ENCODE measurements at regions not wholly inside any gene's neighbourhood (a gene's known extent, or its start where the extent isn't known, plus 50 kb on each side); places are given as distances from the start of the nearest gene placed in this dataset.
A peak's percentile ranks its signal among the peaks of the same experiment; 100 is the strongest.

DNA sequence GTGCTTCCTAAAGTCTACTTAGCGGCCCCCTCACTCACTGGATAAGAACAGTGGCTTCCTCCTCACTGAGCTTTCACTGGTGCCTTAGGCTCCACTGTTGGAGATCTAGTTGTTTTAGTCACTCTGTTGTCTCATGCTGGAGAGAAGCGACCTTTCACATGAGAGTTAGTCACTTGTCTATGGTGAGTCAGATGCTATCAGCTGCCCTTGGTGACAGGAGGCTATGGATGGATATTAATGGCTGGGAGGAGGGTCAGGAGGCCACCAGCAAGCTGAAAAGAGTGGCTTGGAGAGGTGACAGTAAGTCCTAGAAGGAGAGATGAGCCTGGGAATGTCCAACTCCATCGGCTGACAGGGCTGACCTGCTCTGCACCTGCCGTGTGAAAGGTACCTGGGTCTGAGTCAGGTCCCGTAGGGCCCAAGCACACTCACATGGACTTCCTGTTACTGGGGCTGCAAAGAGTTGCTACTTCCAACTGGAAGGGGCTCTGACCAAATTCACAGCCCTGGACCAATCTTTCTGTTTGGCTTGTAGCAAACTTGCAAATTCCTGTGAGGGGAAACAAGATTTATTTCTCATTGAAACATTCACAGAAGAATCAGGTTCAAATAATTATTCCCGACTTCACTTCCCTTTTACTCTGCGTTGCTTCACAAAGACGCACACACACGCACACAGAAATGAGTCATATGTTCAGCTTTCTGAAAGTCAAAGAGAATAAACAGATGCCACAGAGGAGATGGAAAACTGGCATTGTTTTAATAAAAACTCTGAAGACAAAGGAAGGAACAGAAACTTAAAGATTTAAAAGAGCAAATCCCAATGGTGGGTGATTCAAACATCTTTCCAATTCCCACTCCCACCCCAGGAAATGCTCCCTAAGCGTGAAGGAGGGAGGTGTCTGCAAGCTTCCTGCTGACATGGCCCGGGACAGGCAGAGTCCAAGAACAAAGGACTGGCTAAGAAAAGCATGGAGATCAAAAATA lies 203.5 kb upstream of the TWIST2 start:
- H3K4me3 Mint-ChIP-seq: no peak overlapping the region
- DNase-seq (ENCODE audit: low spot score): peak; percentile 9

DNA sequence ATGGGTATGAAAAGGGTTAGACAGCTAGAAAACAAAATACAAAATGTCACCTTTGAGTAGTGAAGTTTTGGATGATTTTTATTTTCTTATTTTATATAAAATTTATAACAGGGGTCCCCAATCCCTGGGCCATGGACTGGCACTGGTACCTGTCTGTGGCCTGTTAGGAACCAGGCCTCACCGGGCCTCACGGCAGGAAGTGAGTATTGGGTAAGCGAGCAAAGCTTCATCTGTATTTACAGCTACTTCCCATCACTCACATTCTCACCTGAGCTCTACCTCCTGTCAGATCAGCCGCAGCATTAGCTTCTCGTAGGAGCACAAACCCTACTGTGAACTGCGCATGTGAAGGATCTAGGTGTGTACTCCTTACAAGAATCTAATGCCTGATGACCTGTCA lies 202.8 kb upstream of the TWIST2 start:
- no peak for DNase-seq (ENCODE audit: low spot score)
- H3K36me3 Mint-ChIP-seq (ENCODE audit: low read depth): no peaks in the 10 kb centered on the region
- peaks cover 5% of the 10 kb centered on the region for H3K4me1 Mint-ChIP-seq (ENCODE audit: low read depth)
- no peak overlapping the region for H3K4me3 Mint-ChIP-seq
- H3K27me3 Mint-ChIP-seq (ENCODE audit: low read depth): no peaks in the 10 kb centered on the region
- no peak overlapping the region for H3K27ac Mint-ChIP-seq
- no peaks in the 10 kb centered on the region for H3K9me3 Mint-ChIP-seq

More for the DNA sequence above, 203.5 kb upstream of the TWIST2 start:
- Mint-ChIP-seq H3K36me3 (ENCODE audit: low read depth) (no peaks in the 10 kb centered on the region), H3K27me3 (ENCODE audit: low read depth) (no peaks in the 10 kb centered on the region), H3K4me1 (ENCODE audit: low read depth) (peaks cover 5% of the 10 kb centered on the region), H3K27ac (no peak overlapping the region), H3K9me3 (no peaks in the 10 kb centered on the region)

DNA sequence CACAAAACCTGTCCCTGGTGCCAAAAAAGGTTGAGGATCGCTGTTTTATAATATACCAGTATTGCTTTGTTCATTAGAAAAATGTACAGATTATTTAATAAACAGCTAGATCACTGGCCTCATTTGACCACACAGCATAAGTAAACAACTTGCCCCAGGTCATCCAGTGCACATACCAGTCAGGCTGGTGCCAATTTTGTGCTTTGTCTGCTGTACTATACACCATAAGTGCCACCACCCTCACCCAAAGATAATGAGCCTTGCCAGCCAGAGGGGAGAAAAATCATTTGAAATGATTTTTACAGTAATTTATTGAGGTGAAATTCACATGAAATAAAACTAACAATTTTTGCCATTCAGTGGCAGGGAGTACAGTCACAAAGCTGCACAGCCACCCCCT lies 202.2 kb upstream of the TWIST2 start:
- DNase-seq (ENCODE audit: low spot score): no peak
- H3K27ac Mint-ChIP-seq: no peak overlapping the region
- peaks cover 5% of the 10 kb centered on the region for H3K4me1 Mint-ChIP-seq (ENCODE audit: low read depth)
- no peaks in the 10 kb centered on the region for H3K36me3 Mint-ChIP-seq (ENCODE audit: low read depth)
- no peak overlapping the region for H3K4me3 Mint-ChIP-seq
- H3K9me3 Mint-ChIP-seq: no peaks in the 10 kb centered on the region
- H3K27me3 Mint-ChIP-seq (ENCODE audit: low read depth): no peaks in the 10 kb centered on the region

DNA sequence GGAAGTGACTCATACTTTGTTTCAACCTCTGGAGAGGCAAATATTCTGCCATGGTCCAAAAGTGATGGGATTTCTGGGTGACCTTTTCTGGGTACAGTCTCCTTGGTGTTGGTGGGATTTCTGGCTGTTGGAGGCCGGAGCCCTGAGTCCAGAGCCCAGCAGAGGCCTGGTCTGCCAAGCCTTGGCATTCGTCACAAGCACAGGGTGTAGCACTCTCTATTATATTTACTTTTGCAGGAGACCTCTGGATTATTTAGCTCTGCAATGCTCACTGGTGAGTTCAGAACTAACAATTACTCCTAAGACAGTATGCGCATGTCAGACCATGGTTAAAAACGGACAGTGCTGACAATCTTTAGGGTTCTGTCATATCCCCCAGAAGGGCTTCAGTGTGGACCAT lies 201.6 kb upstream of the TWIST2 start:
- no peaks in the 10 kb centered on the region for H3K27me3 Mint-ChIP-seq (ENCODE audit: low read depth)
- H3K4me1 Mint-ChIP-seq (ENCODE audit: low read depth): peaks cover 5% of the 10 kb centered on the region
- DNase-seq (ENCODE audit: low spot score): no peak
- H3K36me3 Mint-ChIP-seq (ENCODE audit: low read depth): no peaks in the 10 kb centered on the region
- H3K27ac Mint-ChIP-seq: no peak overlapping the region
- no peak overlapping the region for H3K4me3 Mint-ChIP-seq
- H3K9me3 Mint-ChIP-seq: no peaks in the 10 kb centered on the region

DNA sequence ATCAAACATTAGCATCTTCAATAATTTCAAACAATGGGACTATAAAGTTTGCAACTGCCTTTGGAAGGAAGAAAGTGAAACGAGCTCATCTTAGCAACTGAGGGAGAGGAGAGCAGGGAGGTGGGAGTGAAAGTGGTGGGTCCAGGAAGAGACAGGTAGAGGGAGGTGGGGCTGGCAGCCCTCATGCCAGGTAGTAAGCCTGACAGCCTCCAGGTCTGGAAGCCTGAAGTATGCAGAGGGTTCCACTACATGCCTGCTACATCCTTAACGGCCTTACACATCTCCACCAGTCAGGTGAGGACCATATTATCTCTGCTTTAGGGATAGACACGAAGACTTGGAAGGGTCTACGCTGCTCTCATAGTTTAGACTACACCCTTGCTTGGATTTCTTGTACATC lies 201.1 kb upstream of the TWIST2 start:
- no peaks in the 10 kb centered on the region for H3K36me3 Mint-ChIP-seq (ENCODE audit: low read depth)
- no peaks in the 10 kb centered on the region for H3K9me3 Mint-ChIP-seq

DNA sequence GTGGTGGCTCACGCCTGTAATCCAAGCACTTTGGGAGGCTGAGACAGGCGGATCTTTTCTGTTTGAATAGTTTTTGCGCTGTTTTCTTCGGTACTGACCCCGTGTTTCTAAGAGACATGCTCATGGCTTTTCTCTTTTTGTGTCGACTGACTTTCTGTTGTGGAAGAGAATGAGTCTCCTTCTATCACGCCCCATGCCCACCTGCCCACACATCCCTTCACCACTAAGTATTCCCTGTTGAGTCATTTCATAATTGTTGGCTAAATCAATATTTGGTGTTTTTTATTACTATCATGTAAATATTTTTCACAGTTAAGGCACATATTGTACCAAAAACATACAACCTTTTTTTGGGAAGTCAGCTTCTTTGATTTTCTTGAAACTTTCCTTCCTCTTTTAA lies 198.8 kb upstream of the TWIST2 start:
- Mint-ChIP-seq H3K4me1 (ENCODE audit: low read depth) (peaks cover 2% of the 10 kb centered on the region), H3K36me3 (ENCODE audit: low read depth) (no peaks in the 10 kb centered on the region), H3K4me3 (no peak overlapping the region), H3K27ac (no peak overlapping the region), H3K27me3 (ENCODE audit: low read depth) (no peaks in the 10 kb centered on the region), H3K9me3 (no peaks in the 10 kb centered on the region)
- no peak for DNase-seq (ENCODE audit: low spot score)

More for the DNA sequence above, 201.1 kb upstream of the TWIST2 start:
- H3K27ac Mint-ChIP-seq: no peak overlapping the region
- DNase-seq (ENCODE audit: low spot score): no peak
- H3K4me3 Mint-ChIP-seq: no peak overlapping the region
- H3K4me1 Mint-ChIP-seq (ENCODE audit: low read depth): peaks cover 5% of the 10 kb centered on the region
- H3K27me3 Mint-ChIP-seq (ENCODE audit: low read depth): no peaks in the 10 kb centered on the region

DNA sequence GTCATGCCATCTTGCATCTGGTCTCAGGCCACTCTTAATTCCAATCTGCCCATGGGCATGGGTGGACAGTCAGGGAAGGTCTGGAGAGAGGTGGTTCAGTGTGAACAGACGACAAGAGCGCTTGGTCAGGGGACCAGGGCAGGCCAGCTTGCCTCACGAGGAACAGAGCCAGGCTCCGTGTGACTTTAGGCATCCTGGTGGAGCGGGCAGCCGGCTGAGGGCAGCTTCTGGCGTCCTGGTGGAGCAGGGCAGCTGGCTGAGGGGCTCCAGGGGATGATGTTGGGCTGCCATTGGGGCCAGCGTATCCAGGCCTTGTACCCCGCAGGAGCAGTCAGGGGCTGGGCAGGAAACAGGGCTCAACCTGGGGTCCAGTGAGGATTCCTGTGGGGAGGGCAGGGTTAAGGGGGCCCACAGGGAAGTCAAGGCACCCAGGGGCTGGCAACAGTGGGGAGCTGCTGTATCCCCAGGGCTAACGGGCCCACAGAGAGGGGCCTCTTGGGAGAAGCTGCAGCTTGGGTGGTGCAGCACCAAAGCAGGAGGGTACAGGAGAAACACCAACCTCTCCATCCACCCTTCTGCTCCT lies 197.9 kb upstream of the TWIST2 start:
- Mint-ChIP-seq H3K4me1 (ENCODE audit: low read depth) (no peaks in the 10 kb centered on the region), H3K27ac (no peak overlapping the region), H3K27me3 (ENCODE audit: low read depth) (no peaks in the 10 kb centered on the region), H3K36me3 (ENCODE audit: low read depth) (no peaks in the 10 kb centered on the region), H3K4me3 (no peak overlapping the region), H3K9me3 (no peaks in the 10 kb centered on the region)
- no peak for DNase-seq (ENCODE audit: low spot score)

DNA sequence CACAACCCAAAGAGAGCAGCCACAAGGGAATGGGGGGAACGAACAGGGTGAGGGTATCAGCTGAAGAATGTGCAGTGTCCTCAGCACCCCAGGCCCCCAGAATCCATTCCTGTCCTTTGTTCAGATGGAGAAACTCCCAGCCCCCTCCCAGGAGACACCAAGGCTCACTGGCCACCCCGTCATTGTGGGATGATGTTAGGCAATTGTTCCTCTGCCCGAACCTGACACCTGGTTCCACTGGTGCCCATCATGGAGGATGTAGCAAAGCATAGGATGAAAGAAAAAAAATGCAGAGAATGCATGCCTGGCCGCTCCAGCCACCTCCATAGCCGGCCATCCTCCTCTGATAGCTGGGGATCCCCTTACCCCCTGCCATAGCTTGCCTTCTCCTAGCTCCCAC lies 197.3 kb upstream of the TWIST2 start:
- DNase-seq (ENCODE audit: low spot score): no peak
- H3K4me3 Mint-ChIP-seq: no peak overlapping the region
- H3K9me3 Mint-ChIP-seq: no peaks in the 10 kb centered on the region
- no peaks in the 10 kb centered on the region for H3K27me3 Mint-ChIP-seq (ENCODE audit: low read depth)
- no peaks in the 10 kb centered on the region for H3K36me3 Mint-ChIP-seq (ENCODE audit: low read depth)
- H3K27ac Mint-ChIP-seq: no peak overlapping the region
- H3K4me1 Mint-ChIP-seq (ENCODE audit: low read depth): no peaks in the 10 kb centered on the region

DNA sequence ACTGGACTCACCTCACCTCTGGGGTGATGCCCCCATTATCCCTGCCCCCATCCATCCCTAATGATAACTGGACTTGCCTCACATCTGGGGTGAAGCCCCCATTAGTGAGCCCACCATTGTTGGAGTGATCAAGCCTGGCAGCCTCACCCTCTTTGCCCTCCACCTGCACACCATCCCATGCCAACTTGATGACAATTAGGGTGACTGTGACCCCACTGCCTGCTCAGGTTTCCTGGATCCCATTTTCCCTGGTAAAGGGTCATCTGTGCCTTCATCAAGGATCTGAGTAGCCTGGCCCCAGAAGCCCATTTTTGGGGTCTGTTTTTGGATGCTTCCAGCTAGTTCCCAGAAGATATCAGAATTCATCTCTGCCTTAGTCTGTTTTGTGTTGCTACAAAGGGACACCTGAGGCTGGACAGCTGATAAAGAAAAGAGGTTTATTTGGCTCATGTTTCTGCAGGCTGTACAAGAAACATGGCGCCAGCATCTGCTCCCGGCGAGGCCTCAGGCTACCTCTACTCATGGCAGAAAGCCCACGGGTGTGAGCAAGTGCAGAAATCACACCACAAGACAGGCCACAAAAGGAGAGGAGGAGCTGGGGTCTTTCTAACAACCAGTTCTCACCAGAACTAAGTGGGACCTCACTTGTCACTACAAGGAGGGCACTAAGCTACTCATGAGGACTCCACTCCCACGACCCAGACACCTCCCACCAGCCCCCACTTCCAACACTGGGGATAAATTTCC lies 196.4 kb upstream of the TWIST2 start:
- Mint-ChIP-seq H3K4me3 (no peak overlapping the region), H3K9me3 (no peaks in the 10 kb centered on the region), H3K36me3 (ENCODE audit: low read depth) (no peaks in the 10 kb centered on the region), H3K27me3 (ENCODE audit: low read depth) (no peaks in the 10 kb centered on the region), H3K27ac (no peak overlapping the region), H3K4me1 (ENCODE audit: low read depth) (no peaks in the 10 kb centered on the region)
- DNase-seq (ENCODE audit: low spot score): no peak

DNA sequence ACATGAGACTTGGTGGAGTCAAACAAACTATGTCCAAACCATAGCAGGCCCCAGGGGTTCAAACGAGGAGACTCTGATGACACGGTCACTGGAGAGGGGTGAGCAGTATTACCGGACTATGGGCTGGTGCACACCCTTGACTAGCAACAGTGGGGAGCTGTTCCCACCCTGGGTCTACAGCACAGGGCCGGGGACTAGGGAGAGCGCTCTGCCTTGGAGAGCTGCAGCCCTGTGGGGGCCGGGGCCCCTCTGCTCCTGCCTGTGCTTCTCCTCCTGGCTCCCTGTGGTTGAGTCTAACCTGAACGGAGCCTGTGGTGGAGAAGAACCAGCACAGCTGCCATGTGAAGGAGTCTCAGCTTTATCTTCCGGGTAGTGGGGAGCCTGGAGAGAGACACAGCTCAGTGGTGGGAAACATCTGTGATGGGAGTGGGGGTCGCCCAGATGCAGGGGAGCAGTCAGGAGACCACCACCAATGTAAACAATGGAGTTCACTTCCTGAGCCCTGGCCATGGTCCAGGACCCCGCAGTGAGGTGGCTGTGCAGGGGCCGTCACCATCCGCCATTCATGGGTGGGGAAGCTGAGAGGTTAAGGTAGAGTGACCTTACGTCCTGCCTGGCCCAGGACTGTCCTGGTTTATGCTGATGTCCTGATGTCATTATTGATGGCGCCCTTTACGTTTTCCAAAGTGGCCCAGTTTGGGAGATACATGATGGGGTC lies 195.7 kb upstream of the TWIST2 start:
- Mint-ChIP-seq H3K9me3 (no peaks in the 10 kb centered on the region), H3K27me3 (ENCODE audit: low read depth) (no peaks in the 10 kb centered on the region), H3K4me3 (no peak overlapping the region), H3K27ac (no peak overlapping the region), H3K36me3 (ENCODE audit: low read depth) (no peaks in the 10 kb centered on the region), H3K4me1 (ENCODE audit: low read depth) (no peaks in the 10 kb centered on the region)
- peak; percentile 0 for DNase-seq (ENCODE audit: low spot score)

DNA sequence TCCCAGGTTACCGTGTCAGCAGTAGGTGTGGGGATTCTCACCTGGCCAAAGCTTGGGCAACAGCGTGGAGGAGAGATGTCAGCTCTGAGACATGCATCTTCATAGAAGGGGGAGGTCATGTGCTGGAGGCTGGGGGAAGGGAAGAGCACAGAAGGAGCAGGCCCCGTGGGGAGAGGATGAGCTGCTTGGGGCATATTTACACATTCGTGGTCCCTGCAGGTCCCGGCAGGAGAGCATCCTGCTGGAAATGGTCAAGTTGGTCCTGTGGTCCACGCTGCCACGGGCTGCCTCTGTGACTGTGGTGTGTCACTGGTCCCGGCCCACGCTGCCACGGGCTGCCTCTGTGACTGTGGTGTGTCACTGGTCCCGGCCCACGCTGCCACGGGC lies 195.1 kb upstream of the TWIST2 start:
- Mint-ChIP-seq H3K36me3 (ENCODE audit: low read depth) (no peaks in the 10 kb centered on the region), H3K4me3 (no peak overlapping the region)

DNA sequence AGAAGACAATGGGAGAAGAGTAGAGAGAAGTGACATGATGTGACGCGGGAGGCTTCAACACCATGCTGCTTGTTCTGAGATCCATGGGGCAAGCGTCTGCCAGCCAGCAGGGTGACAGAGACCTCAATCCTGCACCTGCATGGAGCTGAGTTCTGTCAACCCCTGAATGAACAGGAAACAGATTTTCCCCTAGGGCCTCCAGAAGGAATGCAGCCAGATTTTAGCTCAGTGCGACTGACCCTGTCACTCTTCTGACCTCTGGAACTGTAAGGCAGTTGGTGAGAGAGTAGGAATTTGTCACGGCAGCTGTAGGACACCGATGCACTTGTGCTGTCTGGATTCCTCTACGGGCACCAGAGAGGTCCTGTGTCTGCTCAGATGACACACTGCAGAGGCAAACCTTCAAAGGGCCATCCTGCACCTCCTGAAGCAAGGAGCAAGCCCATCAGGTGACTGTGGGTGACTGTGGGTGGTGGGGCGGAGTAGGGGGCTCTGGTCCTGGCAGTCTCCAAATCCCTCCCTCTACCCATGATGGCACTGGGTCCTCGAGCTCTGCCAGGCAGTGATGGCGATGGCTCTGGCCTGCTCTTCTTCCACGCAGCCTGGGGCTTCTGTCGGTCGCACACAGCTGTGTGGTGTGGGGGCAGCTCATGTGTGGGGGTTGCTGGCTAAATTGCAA lies 194.3 kb upstream of the TWIST2 start:
- no peaks in the 10 kb centered on the region for H3K9me3 Mint-ChIP-seq
- H3K4me1 Mint-ChIP-seq (ENCODE audit: low read depth): no peaks in the 10 kb centered on the region
- H3K36me3 Mint-ChIP-seq (ENCODE audit: low read depth): no peaks in the 10 kb centered on the region
- H3K27ac Mint-ChIP-seq: no peak overlapping the region
- no peak overlapping the region for H3K4me3 Mint-ChIP-seq
- no peaks in the 10 kb centered on the region for H3K27me3 Mint-ChIP-seq (ENCODE audit: low read depth)
- DNase-seq (ENCODE audit: low spot score): peak; percentile 2

More for the DNA sequence above, 195.1 kb upstream of the TWIST2 start:
- DNase-seq (ENCODE audit: low spot score): no peak
- Mint-ChIP-seq H3K9me3 (no peaks in the 10 kb centered on the region), H3K4me1 (ENCODE audit: low read depth) (no peaks in the 10 kb centered on the region), H3K27me3 (ENCODE audit: low read depth) (no peaks in the 10 kb centered on the region), H3K27ac (no peak overlapping the region)

DNA sequence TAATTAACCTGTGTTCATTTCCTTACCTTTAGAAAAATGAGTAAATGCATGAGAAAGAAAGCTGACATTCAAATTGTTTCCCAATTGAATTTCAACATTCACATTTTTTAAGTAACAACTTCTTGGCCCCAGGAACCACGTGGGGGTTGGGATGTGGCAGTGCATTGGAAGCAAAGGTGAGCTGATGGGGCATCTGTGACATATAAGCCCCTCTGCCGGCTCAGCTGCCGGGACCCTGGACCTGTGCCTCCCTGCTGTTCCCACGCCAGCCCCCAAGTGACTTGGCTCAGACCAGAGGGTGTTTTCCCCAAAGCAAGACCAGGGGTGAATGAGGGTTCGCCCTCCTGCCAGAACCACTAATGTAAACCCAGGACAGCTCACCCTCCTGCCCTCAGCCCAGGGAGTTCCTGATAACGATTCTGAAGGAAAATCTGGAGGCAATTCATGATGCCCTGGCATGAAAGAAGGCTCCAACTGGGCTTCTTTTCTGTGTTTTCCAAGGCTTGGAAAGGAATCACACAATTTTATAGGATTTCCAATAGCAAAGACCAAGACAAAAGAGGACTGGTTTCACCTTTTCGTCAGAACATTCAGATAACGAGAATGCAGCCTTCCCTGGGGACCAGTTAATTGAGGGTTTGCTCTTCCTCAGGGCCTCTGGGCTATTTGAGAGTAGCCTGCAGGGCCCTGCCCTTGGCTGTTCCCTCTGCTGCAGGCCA lies 193.2 kb upstream of the TWIST2 start:
- DNase-seq (ENCODE audit: low spot score): no peak
- Mint-ChIP-seq H3K4me3 (no peak overlapping the region), H3K4me1 (ENCODE audit: low read depth) (no peaks in the 10 kb centered on the region), H3K27ac (no peak overlapping the region), H3K27me3 (ENCODE audit: low read depth) (peaks cover 3% of the 10 kb centered on the region), H3K36me3 (ENCODE audit: low read depth) (no peaks in the 10 kb centered on the region), H3K9me3 (no peaks in the 10 kb centered on the region)
